ENCODE measurements at regions not wholly inside any gene's neighbourhood (a gene's known extent, or its start where the extent isn't known, plus 50 kb on each side); places are given as distances from the start of the nearest gene placed in this dataset.

DNA sequence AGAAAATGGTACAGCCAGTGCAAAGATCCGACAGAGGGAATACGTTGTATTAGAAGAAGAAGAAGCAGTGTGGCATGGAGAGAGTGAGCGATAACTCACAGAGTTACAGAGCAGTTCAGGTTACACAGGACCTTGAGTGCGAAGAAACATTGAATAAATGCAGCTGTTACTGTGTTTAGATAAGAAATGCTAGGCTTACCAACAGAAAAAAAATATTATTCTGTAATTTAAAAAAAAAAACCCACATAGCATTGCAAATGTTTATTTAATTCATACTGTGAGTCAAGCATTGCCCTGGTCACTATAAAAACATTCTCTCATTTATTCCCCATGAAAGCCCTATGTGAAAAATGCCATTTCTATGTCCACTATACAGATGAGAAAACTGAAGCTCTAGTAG, 373.4 kb upstream of the EPHA7 start:
- no peak overlapping the region for H3K4me3 ChIP-seq (ENCODE audit: low read length)
- no peaks in the 10 kb centered on the region for H4K20me1 ChIP-seq (ENCODE audit: insufficient read depth)
- no peaks in the 10 kb centered on the region for H3K27me3 ChIP-seq (ENCODE audit: insufficient read depth, low read depth, low read length)
- H3K9ac ChIP-seq (ENCODE audit: low read length): no peak overlapping the region
- H3F3A ChIP-seq (ENCODE audit: insufficient read depth, low read length, poor library complexity, severe bottlenecking): no peaks in the 10 kb centered on the region
- H3K79me2 ChIP-seq (replicated peaks; ENCODE audit: insufficient read depth, low read length): no peaks in the 10 kb centered on the region
- no peaks in the 10 kb centered on the region for H3K9me3 ChIP-seq (ENCODE audit: low read length)
- no peaks in the 10 kb centered on the region for H3K9me2 ChIP-seq (ENCODE audit: insufficient read depth, low read length)
- TF ChIP-seq SMC3 (conservative IDR thresholded peaks at IDR 0.05; ENCODE audit: poor library complexity): no peak
- TF ChIP-seq MXI1 (conservative IDR thresholded peaks at IDR 0.05; ENCODE audit: poor library complexity, severe bottlenecking): no peak
- TF ChIP-seq EZH2 (IDR thresholded peaks at IDR 0.05; ENCODE audit: borderline replicate concordance, insufficient read depth, low read length, poor library complexity, severe bottlenecking): no peak
- no peak for TF ChIP-seq POLR2AphosphoS5 (IDR thresholded peaks at IDR 0.05)
- TF ChIP-seq EP300 (conservative IDR thresholded peaks at IDR 0.05; ENCODE audit: poor library complexity, severe bottlenecking): no peak
- TF ChIP-seq, protein P1, sequence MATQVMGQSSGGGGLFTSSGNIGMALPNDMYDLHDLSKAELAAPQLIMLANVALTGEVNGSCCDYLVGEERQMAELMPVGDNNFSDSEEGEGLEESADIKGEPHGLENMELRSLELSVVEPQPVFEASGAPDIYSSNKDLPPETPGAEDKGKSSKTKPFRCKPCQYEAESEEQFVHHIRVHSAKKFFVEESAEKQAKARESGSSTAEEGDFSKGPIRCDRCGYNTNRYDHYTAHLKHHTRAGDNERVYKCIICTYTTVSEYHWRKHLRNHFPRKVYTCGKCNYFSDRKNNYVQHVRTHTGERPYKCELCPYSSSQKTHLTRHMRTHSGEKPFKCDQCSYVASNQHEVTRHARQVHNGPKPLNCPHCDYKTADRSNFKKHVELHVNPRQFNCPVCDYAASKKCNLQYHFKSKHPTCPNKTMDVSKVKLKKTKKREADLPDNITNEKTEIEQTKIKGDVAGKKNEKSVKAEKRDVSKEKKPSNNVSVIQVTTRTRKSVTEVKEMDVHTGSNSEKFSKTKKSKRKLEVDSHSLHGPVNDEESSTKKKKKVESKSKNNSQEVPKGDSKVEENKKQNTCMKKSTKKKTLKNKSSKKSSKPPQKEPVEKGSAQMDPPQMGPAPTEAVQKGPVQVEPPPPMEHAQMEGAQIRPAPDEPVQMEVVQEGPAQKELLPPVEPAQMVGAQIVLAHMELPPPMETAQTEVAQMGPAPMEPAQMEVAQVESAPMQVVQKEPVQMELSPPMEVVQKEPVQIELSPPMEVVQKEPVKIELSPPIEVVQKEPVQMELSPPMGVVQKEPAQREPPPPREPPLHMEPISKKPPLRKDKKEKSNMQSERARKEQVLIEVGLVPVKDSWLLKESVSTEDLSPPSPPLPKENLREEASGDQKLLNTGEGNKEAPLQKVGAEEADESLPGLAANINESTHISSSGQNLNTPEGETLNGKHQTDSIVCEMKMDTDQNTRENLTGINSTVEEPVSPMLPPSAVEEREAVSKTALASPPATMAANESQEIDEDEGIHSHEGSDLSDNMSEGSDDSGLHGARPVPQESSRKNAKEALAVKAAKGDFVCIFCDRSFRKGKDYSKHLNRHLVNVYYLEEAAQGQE (IDR thresholded peaks at IDR 0.05; ENCODE audit: borderline replicate concordance): no peak
- TF ChIP-seq, protein P2, sequence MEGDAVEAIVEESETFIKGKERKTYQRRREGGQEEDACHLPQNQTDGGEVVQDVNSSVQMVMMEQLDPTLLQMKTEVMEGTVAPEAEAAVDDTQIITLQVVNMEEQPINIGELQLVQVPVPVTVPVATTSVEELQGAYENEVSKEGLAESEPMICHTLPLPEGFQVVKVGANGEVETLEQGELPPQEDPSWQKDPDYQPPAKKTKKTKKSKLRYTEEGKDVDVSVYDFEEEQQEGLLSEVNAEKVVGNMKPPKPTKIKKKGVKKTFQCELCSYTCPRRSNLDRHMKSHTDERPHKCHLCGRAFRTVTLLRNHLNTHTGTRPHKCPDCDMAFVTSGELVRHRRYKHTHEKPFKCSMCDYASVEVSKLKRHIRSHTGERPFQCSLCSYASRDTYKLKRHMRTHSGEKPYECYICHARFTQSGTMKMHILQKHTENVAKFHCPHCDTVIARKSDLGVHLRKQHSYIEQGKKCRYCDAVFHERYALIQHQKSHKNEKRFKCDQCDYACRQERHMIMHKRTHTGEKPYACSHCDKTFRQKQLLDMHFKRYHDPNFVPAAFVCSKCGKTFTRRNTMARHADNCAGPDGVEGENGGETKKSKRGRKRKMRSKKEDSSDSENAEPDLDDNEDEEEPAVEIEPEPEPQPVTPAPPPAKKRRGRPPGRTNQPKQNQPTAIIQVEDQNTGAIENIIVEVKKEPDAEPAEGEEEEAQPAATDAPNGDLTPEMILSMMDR (IDR thresholded peaks at IDR 0.05; ENCODE audit: poor library complexity, severe bottlenecking): no peak
- no peak for TF ChIP-seq RAD21 (conservative IDR thresholded peaks at IDR 0.05)
- TF ChIP-seq TAF1 (IDR thresholded peaks at IDR 0.05; ENCODE audit: low read depth): no peak
- no peak overlapping the region for H2AFZ ChIP-seq (ENCODE audit: low read depth, low read length)
- no peak overlapping the region for H3K27ac ChIP-seq (ENCODE audit: low read length)
- H3K36me3 ChIP-seq (ENCODE audit: insufficient read depth, low read length): no peaks in the 10 kb centered on the region
- H3K4me2 ChIP-seq (ENCODE audit: low read length): no peak overlapping the region

DNA sequence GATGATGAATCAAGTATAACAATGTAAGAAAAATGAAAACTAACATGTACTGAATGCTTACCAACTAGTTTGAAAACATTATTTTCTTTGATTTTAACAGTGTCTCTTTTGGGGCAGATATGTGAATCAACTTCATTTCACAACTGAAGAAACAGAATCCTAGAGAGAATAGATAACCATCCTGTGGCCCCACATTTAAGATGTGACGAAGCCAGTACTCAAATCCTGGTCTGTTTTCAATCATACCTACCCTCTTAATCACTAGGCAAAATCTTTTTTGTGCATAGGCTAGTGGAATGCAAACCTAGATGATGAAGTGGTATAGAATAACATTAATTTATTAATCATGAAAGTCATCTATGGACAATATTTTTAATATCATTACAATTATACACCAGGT, 371.6 kb upstream of the EPHA7 start:
- H3K4me2 ChIP-seq (ENCODE audit: low read length): no peak overlapping the region

More for the DNA sequence above, 371.6 kb upstream of the EPHA7 start:
- Histone ChIP-seq H3K9me2 (ENCODE audit: insufficient read depth, low read length) (no peaks in the 10 kb centered on the region), H2AFZ (ENCODE audit: low read depth, low read length) (no peak overlapping the region), H3K9me3 (ENCODE audit: low read length) (no peaks in the 10 kb centered on the region), H3K27ac (ENCODE audit: low read length) (no peak overlapping the region), H3K9ac (ENCODE audit: low read length) (no peak overlapping the region), H3K27me3 (ENCODE audit: insufficient read depth, low read depth, low read length) (no peaks in the 10 kb centered on the region), H3K79me2 (replicated peaks; ENCODE audit: insufficient read depth, low read length) (no peaks in the 10 kb centered on the region), H3K4me3 (ENCODE audit: low read length) (no peak overlapping the region), H3F3A (ENCODE audit: insufficient read depth, low read length, poor library complexity, severe bottlenecking) (no peaks in the 10 kb centered on the region), H4K20me1 (ENCODE audit: insufficient read depth) (no peaks in the 10 kb centered on the region), H3K36me3 (ENCODE audit: insufficient read depth, low read length) (no peaks in the 10 kb centered on the region)
- TF ChIP-seq MXI1 (conservative IDR thresholded peaks at IDR 0.05; ENCODE audit: poor library complexity, severe bottlenecking): no peak
- TF ChIP-seq RAD21 (conservative IDR thresholded peaks at IDR 0.05): no peak
- TF ChIP-seq, protein P1 (IDR thresholded peaks at IDR 0.05; ENCODE audit: borderline replicate concordance): no peak
- TF ChIP-seq EZH2 (IDR thresholded peaks at IDR 0.05; ENCODE audit: borderline replicate concordance, insufficient read depth, low read length, poor library complexity, severe bottlenecking): no peak
- no peak for TF ChIP-seq POLR2AphosphoS5 (IDR thresholded peaks at IDR 0.05)
- no peak for TF ChIP-seq SMC3 (conservative IDR thresholded peaks at IDR 0.05; ENCODE audit: poor library complexity)
- no peak for TF ChIP-seq TAF1 (IDR thresholded peaks at IDR 0.05; ENCODE audit: low read depth)
- no peak for TF ChIP-seq EP300 (conservative IDR thresholded peaks at IDR 0.05; ENCODE audit: poor library complexity, severe bottlenecking)
- TF ChIP-seq, protein P2 (IDR thresholded peaks at IDR 0.05; ENCODE audit: poor library complexity, severe bottlenecking): no peak

All from neural cell (in vitro differentiated cells).